ENCODE measurements at regions not wholly inside any gene's neighbourhood (a gene's known extent, or its start where the extent isn't known, plus 50 kb on each side); places are given as distances from the start of the nearest gene placed in this dataset.

- DNase-seq, result no peak
Measured at GRCh38 chr6:113271437-113271836, 585.7 kb upstream of the MARCKS start.

GRCh38 chr6:113276601-113277000, 580.5 kb upstream of the MARCKS start:
- no peak for DNase-seq

GRCh38 chr6:113277111-113277510, 580.0 kb upstream of the MARCKS start:
- no peak for DNase-seq

GRCh38 chr6:113281014-113281413, 576.1 kb upstream of the MARCKS start:
- DNase-seq, result no peak

GRCh38 chr6:113281431-113281830, 575.7 kb upstream of the MARCKS start:
- no peak for DNase-seq

- DNase-seq, result no peak
Measured at GRCh38 chr6:113287396-113287795, 569.7 kb upstream of the MARCKS start.

- no peak for DNase-seq
Measured at GRCh38 chr6:113288409-113288808, 568.7 kb upstream of the MARCKS start.

- no peak for DNase-seq
Measured at GRCh38 chr6:113289166-113289565, 568.0 kb upstream of the MARCKS start.

- no peak for DNase-seq
Measured at GRCh38 chr6:113290684-113291083, 566.5 kb upstream of the MARCKS start.

- no peak for DNase-seq
Measured at GRCh38 chr6:113291751-113292445, 565.2 kb upstream of the MARCKS start.

- no peak for DNase-seq
Measured at GRCh38 chr6:113292646-113293422, 564.3 kb upstream of the MARCKS start.

- no peak for DNase-seq
Measured at GRCh38 chr6:113293423-113293740, 563.8 kb upstream of the MARCKS start.

- no peak for DNase-seq
Measured at GRCh38 chr6:113299531-113299930, 557.6 kb upstream of the MARCKS start.

GRCh38 chr6:113301651-113302050, 555.5 kb upstream of the MARCKS start:
- DNase-seq, result no peak

- no peak for DNase-seq
Measured at GRCh38 chr6:113304116-113304515, 553.0 kb upstream of the MARCKS start.

- peak; percentile 4 for DNase-seq
Measured at GRCh38 chr6:113306552-113307145, 550.5 kb upstream of the MARCKS start.

- DNase-seq, result no peak
Measured at GRCh38 chr6:113308266-113308665, 548.9 kb upstream of the MARCKS start.

GRCh38 chr6:113313841-113314240, 543.3 kb upstream of the MARCKS start:
- DNase-seq, result no peak

- DNase-seq, result no peak
Measured at GRCh38 chr6:113315165-113315564, 542.0 kb upstream of the MARCKS start.

GRCh38 chr6:113315879-113316278, 541.3 kb upstream of the MARCKS start:
- no peak for DNase-seq

- DNase-seq, result no peak
Measured at GRCh38 chr6:113317442-113317841, 539.7 kb upstream of the MARCKS start.

GRCh38 chr6:113317891-113318574, 539.1 kb upstream of the MARCKS start:
- DNase-seq, result no peak

- no peak for DNase-seq
Measured at GRCh38 chr6:113318575-113318917, 538.6 kb upstream of the MARCKS start.

GRCh38 chr6:113320653-113321052, 536.5 kb upstream of the MARCKS start:
- DNase-seq, result no peak

Measured in stimulated activated CD4-positive, alpha-beta T cell treated with anti-CD3 and anti-CD28 coated beads, Interleukin-1b, Interleukin-23, amount 100 ng/mL, for 48 hours (primary cell).